ENCODE measurements at regions not wholly inside any gene's neighbourhood (a gene's known extent, or its start where the extent isn't known, plus 50 kb on each side); places are given as distances from the start of the nearest gene placed in this dataset.
"Not testable (repeated sequence)": the region's sequence is repeated elsewhere in the genome, so short reads cannot be mapped to it uniquely, and the experiment has no call there.

DNA sequence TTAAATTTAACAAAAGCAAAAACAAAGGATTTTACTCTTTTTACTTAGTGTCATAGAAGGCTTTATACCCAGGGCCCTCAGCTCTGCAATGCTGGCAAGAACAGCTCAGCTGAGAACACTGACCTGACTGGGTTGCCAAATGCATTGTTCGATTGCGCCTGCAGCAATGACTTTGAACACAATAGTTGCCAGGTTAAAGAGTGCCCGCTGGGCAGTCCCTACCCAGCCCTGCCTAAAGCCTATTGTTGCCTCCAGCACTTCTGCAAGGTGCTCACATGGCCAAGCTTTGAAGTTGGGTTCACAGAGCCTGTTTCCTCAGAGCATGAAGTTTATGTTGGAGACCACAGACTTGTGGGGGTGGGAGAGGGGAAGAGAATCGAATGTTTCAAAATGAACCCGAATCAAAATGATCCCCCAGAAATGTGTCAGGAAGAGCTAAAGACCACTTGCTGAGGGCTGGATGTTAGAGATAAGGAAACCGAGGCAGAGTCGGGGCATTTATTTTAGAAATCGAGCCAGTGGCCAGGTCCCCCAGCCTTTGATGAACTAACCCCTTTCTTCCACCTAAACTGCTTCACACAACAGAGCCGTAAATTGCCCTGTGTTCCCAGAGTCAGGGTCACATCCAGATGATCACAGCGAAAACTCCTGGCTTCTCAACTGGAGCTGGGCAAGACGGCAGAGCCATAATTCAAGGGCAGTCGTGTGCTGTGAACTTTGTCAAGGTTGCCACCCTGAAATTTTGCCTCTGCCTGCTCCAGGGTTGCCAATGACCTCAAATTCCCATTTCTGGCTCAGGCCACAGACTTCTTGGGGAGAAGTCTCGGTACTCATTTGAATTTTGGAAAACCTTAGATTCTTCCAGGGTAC, 55.0 kb downstream of the FOXA2 start:
- intact Hi-C loops (cut with micrococcal nuclease) = no loop called here

DNA sequence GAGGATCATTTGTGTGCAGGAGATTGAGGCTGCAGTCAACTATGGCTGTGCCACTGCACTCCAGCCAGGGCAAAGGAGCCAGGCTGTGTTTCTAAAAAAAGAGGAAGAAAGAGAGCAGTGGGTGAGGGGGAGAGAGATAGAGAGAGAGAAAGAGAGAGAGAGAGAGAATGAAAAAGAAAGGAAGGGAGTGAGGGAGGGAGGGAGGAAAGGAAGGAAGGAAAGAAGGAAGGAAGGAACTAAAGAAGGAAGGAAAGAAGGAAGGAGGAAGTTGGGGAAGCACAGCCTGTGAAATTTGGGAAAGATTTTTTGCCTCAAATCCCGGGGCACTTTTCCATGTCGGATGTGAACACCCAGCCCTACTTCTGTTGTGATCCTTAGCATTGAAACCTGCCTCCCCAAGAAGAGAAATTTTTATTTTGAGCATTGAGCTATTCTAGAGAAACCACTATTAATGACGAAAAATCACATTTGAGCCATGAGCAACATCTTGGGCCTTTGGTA, 57.8 kb downstream of the FOXA2 start:
- intact Hi-C loops (cut with micrococcal nuclease) = no loop called here

DNA sequence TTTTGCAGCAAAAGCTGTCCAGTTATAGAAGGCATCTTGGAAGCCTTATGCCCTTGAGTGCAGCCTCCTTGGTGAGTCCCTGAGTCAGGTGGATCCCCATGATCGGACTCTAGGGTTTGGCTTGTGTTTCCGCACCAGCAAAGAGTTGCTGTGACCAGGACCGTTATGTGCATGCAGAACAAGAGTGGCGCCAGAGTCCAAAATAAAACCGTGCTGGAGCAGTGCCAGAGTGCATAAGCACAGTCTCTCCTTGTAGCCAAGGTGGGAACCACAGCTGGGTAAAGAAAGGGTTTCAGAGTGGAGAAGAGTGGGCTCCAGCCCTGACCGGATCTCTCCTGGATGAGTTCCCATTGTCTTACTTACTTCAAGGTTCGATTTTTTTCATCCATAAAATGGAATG, 58.6 kb downstream of the FOXA2 start:
- intact Hi-C loops (cut with micrococcal nuclease) = no loop called here

GRCh38 chr20:22525069-22525820, 59.1 kb downstream of the FOXA2 start:
- intact Hi-C loops (cut with micrococcal nuclease) = no loop called here

DNA sequence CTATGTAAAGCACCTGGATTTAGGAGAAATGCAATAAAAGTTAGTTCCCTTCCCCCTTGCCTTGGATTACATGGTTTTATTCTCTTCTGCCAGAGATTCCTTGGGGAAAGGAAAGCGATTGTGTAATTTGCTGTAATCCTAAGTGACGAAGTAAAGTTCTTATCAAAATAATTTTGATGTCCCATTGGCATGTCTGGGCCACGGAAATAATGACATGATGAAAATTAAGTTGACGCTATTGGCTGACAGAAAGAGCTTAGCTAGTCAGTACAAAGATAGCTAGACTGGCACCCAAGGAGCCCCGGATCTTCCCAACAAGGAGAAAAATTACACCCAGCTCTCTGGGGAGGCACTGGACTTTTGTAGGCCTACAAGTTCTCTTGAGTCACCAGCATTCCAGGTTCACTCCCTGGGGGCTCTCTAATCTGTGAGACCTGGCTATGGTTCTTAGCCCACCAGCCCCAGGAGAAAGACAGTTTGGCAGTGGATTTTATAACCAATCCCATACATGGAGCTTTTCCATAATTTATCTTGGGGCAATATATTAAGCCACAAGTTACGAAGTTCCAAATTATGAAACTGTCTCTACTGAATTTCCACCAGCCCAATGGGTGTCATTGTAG, 59.9 kb downstream of the FOXA2 start:
- intact Hi-C loops (cut with micrococcal nuclease) = no loop called here

- intact Hi-C loops (cut with micrococcal nuclease) = no loop called here
These were observed 60.6 kb downstream of the FOXA2 start for GRCh38 chr20:22523499-22524392.

DNA sequence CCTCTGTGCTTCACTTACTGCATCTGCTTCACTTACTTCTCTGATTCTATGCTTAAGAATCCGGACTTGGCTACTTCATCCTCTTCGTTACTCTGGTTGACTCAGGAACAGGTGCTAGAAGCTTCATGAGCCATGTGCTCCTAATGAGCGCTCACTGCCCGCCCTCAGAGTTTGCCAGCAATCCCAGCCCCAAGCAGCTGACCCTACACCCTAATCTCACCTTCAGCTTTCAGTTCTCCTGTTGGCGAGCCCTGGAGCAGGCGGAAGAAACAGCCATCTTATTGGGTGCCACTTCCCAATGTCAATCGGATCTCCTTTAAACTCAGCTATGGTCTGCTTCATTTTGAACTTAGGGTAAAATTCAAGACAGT, 61.3 kb downstream of the FOXA2 start:
- intact Hi-C loops (cut with micrococcal nuclease) = no loop called here

DNA sequence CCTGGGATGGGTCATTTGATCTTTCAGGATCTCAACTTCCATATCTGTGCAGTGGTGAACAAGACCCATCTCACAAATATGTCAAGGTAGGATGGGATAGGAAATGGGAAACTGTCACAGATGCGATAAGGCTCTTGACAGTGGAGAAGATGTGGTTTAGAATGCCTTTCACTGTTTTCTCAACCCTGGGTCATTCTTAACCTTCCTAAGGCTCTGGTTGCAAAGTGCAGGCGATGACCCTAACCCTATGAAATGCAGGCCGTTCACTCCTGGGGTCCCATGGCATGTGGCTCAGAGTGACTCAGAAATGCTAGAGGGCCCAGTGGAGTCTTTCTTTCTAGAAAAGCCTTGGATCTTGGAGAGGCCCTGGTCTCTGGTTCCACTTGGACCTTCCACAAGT, 61.7 kb downstream of the FOXA2 start:
- intact Hi-C loops (cut with micrococcal nuclease) = no loop called here

GRCh38 chr20:22521940-22522339, 62.4 kb downstream of the FOXA2 start:
- intact Hi-C loops (cut with micrococcal nuclease) = not testable (repeated sequence)

- intact Hi-C loops (cut with micrococcal nuclease) = no loop called here
These were observed 64.0 kb downstream of the FOXA2 start for GRCh38 chr20:22520381-22520780.

DNA sequence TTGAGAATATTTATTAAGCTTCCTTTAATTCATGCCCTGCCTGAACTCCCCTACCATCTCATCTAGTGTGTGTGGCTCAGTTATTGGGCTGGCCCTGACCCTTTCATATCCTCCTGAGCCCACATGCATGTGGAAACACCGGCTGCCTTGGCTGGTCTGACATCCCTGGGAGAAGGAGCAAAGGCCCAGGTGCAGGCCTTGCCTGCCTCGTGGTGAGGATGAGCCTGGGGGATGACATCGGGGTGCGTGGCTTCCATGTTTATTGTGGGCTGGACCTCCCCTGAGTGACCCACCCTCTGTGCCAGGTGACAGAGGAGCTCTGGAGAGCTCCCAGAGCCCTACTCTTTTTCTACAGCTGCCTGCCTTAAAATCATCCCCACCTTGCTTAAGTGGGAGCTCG, 69.1 kb downstream of the FOXA2 start:
- intact Hi-C loops (cut with micrococcal nuclease) = no loop called here

DNA sequence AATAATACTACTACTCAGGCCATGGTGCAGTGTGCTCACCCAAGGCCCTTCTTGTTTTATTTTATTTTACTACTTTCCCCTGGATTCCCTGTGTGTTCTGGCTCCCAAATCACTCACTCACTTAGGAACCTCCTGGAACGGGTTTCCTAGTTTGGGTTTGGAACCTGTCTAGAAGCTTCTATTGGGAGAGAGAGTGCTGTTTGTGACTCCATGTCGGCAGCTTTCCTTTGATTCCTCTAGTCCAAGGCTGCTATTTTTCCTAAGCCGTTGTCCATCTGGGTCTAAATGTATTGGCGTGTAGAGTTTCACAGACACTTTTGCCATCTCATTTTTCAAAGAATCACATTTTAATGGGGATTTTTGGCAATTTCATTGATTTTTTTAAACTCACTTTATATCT, 70.8 kb downstream of the FOXA2 start:
- intact Hi-C loops (cut with micrococcal nuclease) = no loop called here

GRCh38 chr20:22512911-22513489, 71.4 kb downstream of the FOXA2 start:
- intact Hi-C loops (cut with micrococcal nuclease) = no loop called here

- intact Hi-C loops (cut with micrococcal nuclease) = no loop called here
These were observed 72.1 kb downstream of the FOXA2 start for GRCh38 chr20:22511943-22512910.

DNA sequence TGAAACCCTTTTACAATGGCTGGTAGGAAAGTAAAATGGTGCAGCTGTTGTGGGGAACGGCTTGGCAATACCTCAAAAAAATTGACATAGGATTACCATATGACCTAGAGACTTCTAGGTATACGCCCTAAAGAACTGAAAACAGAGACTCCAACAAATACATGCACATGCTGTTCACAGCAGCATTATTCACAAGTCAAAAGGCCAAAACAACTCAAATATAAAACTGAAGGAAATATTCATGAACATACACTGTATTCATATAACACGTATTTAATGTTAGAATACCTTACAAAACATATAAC, 74.6 kb downstream of the FOXA2 start:
- intact Hi-C loops (cut with micrococcal nuclease) = no loop called here

DNA sequence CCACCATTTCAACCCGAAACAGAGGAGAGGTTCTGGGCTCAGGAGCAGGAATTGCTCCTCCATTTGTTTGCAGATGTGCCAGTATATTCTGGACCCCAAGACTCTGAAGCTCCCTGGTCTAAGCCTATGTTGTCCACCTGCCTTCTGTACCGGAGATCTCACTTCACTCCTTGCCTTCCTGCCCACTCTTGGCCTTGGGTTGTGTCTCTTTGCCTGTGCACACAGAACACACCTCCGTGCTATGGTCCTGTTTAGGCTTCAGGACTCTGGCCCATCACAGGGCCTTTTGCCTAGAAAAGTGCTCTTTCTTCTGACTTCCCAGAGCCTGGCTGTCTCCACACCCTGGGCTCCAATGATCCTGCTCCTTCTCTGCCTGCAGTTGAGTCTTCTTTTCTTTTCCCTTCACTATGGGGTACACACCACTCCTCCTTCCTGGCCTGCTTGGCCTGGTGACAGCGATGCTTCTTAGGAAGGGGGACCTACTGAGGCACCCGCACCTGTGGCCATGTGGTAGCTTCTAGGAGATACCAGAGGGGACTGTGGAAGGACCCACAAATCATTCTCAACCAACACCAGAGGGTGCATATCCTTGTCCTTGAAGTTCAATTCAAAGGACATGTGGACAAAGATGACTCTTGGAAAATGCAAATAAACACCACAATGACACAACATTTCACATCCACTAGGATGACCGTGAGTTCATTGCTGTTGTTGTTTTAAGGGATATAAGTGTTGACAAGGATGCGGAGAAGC, 75.1 kb downstream of the FOXA2 start:
- intact Hi-C loops (cut with micrococcal nuclease) = no loop called here

DNA sequence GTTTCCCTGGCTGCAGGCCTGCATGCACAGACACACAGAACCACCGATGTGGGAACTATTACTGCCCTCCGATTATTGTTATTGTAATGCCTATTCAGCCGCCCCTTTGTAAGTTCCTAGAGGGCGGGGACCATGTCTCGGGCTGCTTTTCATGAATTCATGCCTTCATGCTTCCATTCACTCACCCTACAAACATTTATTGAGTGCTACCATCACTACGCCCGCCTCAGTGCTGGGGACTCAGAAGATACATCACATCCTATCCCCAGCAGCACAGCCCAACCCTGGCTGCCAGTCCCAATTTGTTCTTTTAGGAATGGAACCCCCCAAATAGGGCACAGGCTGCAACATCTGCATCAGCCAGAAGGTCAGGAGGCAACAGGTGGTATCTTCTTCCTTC, 75.9 kb downstream of the FOXA2 start:
- intact Hi-C loops (cut with micrococcal nuclease) = no loop called here

DNA sequence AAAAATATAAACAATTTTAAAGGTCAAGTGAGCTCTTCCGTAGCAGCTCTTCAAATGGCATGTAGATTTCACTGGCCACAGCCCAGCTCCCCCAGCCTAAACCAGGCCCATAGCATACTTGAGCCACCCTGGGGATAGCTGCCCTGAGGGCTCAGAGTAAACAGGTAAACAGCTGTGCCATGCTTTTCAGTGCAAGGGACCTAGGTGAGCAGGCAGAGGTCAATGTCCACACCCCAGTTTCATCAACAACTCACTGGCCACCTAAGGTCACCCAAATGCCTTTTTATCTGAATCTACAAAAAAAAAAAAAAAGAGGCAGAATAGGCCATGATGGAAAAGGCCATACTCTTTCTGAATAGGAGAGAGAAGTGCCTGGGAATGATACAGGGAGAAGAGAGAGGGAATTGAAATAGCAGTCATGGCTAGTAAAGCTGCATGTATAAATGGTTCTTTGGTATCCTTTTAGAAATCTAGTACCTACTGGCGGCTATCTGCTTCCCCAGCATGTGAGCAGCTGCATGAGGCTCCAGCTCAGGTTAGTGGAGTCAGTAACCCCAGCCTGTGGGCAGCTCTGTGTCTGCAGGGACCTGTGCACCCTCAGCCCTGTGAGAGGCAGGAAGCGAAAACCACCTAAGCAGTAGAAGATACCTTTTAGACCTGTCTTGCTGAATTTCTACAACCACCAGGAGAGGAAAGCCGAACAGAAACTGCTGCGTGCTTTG, 77.0 kb downstream of the FOXA2 start:
- intact Hi-C loops (cut with micrococcal nuclease) = no loop called here
